ENCODE measurements at regions not wholly inside any gene's neighbourhood (a gene's known extent, or its start where the extent isn't known, plus 50 kb on each side); places are given as distances from the start of the nearest gene placed in this dataset.

GRCh38 chr5:174159327-174160114, 114.0 kb downstream of the NSG2 start:
- no peak overlapping the region for H3K9ac ChIP-seq (ENCODE audit: low read depth in 1 of 3, low read length in 3 of 3)
- H3K4me3 ChIP-seq (ENCODE audit: low read length in 3 of 3), result no peak overlapping the region
- H3K9me3 ChIP-seq (ENCODE audit: control insufficient read depth in 3 of 3, low read length in 3 of 3), result no peaks in the 10 kb centered on the region
- H3K36me3 ChIP-seq (ENCODE audit: control insufficient read depth in 3 of 3, insufficient read depth in 3 of 3, low read length in 3 of 3), result no peaks in the 10 kb centered on the region
- no peak overlapping the region for H3K27ac ChIP-seq (ENCODE audit: low read depth, low read length)
- no peaks in the 10 kb centered on the region for H3K4me1 ChIP-seq (ENCODE audit: control insufficient read depth in 3 of 3, insufficient read depth in 3 of 3, low read length in 3 of 3)
- peaks cover 0 to 4% (median 0%) of the 10 kb centered on the region in 3 donors for H3K27me3 ChIP-seq (ENCODE audit: control insufficient read depth in 3 of 3, insufficient read depth in 3 of 3, low read length in 3 of 3)

- Histone ChIP-seq H3K27me3 (ENCODE audit: control insufficient read depth in 3 of 3, insufficient read depth in 3 of 3, low read length in 3 of 3) (peaks cover 0 to 11% (median 0%) of the 10 kb centered on the region in 3 donors), H3K4me3 (ENCODE audit: low read length in 3 of 3) (no peak overlapping the region), H3K9me3 (ENCODE audit: control insufficient read depth in 3 of 3, low read length in 3 of 3) (peaks cover 0 to 5% (median 0%) of the 10 kb centered on the region in 3 donors), H3K27ac (ENCODE audit: low read depth, low read length) (no peak overlapping the region), H3K36me3 (ENCODE audit: control insufficient read depth in 3 of 3, insufficient read depth in 3 of 3, low read length in 3 of 3) (no peaks in the 10 kb centered on the region), H3K4me1 (ENCODE audit: control insufficient read depth in 3 of 3, insufficient read depth in 3 of 3, low read length in 3 of 3) (no peaks in the 10 kb centered on the region), H3K9ac (ENCODE audit: low read depth in 1 of 3, low read length in 3 of 3) (no peak overlapping the region)
Measured at GRCh38 chr5:174165406-174165805, 119.9 kb downstream of the NSG2 start.

- Histone ChIP-seq H3K36me3 (ENCODE audit: control insufficient read depth in 3 of 3, insufficient read depth in 3 of 3, low read length in 3 of 3) (no peaks in the 10 kb centered on the region), H3K27me3 (ENCODE audit: control insufficient read depth in 3 of 3, insufficient read depth in 3 of 3, low read length in 3 of 3) (peaks cover 0 to 11% (median 0%) of the 10 kb centered on the region in 3 donors), H3K9me3 (ENCODE audit: control insufficient read depth in 3 of 3, low read length in 3 of 3) (peaks cover 0 to 5% (median 0%) of the 10 kb centered on the region in 3 donors), H3K9ac (ENCODE audit: low read depth in 1 of 3, low read length in 3 of 3) (no peak overlapping the region), H3K4me3 (ENCODE audit: low read length in 3 of 3) (no peak overlapping the region), H3K4me1 (ENCODE audit: control insufficient read depth in 3 of 3, insufficient read depth in 3 of 3, low read length in 3 of 3) (no peaks in the 10 kb centered on the region), H3K27ac (ENCODE audit: low read depth, low read length) (no peak overlapping the region)
Measured at GRCh38 chr5:174166231-174167079, 120.9 kb downstream of the NSG2 start.

GRCh38 chr5:174167080-174167910, 121.8 kb downstream of the NSG2 start:
- H3K27me3 ChIP-seq (ENCODE audit: control insufficient read depth in 3 of 3, insufficient read depth in 3 of 3, low read length in 3 of 3), result peaks cover 0 to 11% (median 0%) of the 10 kb centered on the region in 3 donors
- no peak overlapping the region for H3K9ac ChIP-seq (ENCODE audit: low read depth in 1 of 3, low read length in 3 of 3)
- H3K4me1 ChIP-seq (ENCODE audit: control insufficient read depth in 3 of 3, insufficient read depth in 3 of 3, low read length in 3 of 3), result no peaks in the 10 kb centered on the region
- no peaks in the 10 kb centered on the region for H3K36me3 ChIP-seq (ENCODE audit: control insufficient read depth in 3 of 3, insufficient read depth in 3 of 3, low read length in 3 of 3)
- H3K4me3 ChIP-seq (ENCODE audit: low read length in 3 of 3), result no peak overlapping the region
- peaks cover 0 to 5% (median 0%) of the 10 kb centered on the region in 3 donors for H3K9me3 ChIP-seq (ENCODE audit: control insufficient read depth in 3 of 3, low read length in 3 of 3)
- H3K27ac ChIP-seq (ENCODE audit: low read depth, low read length), result no peak overlapping the region

GRCh38 chr5:174172152-174172551, 126.6 kb downstream of the NSG2 start:
- no peak overlapping the region for H3K4me3 ChIP-seq (ENCODE audit: low read length in 3 of 3)
- no peak overlapping the region for H3K9ac ChIP-seq (ENCODE audit: low read depth in 1 of 3, low read length in 3 of 3)
- H3K27me3 ChIP-seq (ENCODE audit: control insufficient read depth in 3 of 3, insufficient read depth in 3 of 3, low read length in 3 of 3), result peaks cover 4 to 13% (median 8%) of the 10 kb centered on the region in 3 donors

GRCh38 chr5:174172566-174172965, 127.1 kb downstream of the NSG2 start:
- Histone ChIP-seq H3K27ac (ENCODE audit: low read depth, low read length) (no peak overlapping the region), H3K4me3 (ENCODE audit: low read length in 3 of 3) (no peak overlapping the region), H3K9ac (ENCODE audit: low read depth in 1 of 3, low read length in 3 of 3) (no peak overlapping the region), H3K27me3 (ENCODE audit: control insufficient read depth in 3 of 3, insufficient read depth in 3 of 3, low read length in 3 of 3) (peaks cover 7 to 13% (median 8%) of the 10 kb centered on the region in 3 donors), H3K4me1 (ENCODE audit: control insufficient read depth in 3 of 3, insufficient read depth in 3 of 3, low read length in 3 of 3) (peaks cover 0 to 3% (median 0%) of the 10 kb centered on the region in 3 donors), H3K9me3 (ENCODE audit: control insufficient read depth in 3 of 3, low read length in 3 of 3) (peaks cover 0 to 5% (median 0%) of the 10 kb centered on the region in 3 donors), H3K36me3 (ENCODE audit: control insufficient read depth in 3 of 3, insufficient read depth in 3 of 3, low read length in 3 of 3) (no peaks in the 10 kb centered on the region)

More at GRCh38 chr5:174172152-174172551, 126.6 kb downstream of the NSG2 start:
- H3K27ac ChIP-seq (ENCODE audit: low read depth, low read length), result no peak overlapping the region
- H3K36me3 ChIP-seq (ENCODE audit: control insufficient read depth in 3 of 3, insufficient read depth in 3 of 3, low read length in 3 of 3), result no peaks in the 10 kb centered on the region
- peaks cover 0 to 3% (median 0%) of the 10 kb centered on the region in 3 donors for H3K4me1 ChIP-seq (ENCODE audit: control insufficient read depth in 3 of 3, insufficient read depth in 3 of 3, low read length in 3 of 3)
- H3K9me3 ChIP-seq (ENCODE audit: control insufficient read depth in 3 of 3, low read length in 3 of 3), result peaks cover 0 to 5% (median 0%) of the 10 kb centered on the region in 3 donors

GRCh38 chr5:174173766-174174165, 128.3 kb downstream of the NSG2 start:
- no peak overlapping the region for H3K27ac ChIP-seq (ENCODE audit: low read depth, low read length)
- no peak overlapping the region for H3K4me3 ChIP-seq (ENCODE audit: low read length in 3 of 3)
- H3K36me3 ChIP-seq (ENCODE audit: control insufficient read depth in 3 of 3, insufficient read depth in 3 of 3, low read length in 3 of 3), result no peaks in the 10 kb centered on the region
- no peaks in the 10 kb centered on the region for H3K9me3 ChIP-seq (ENCODE audit: control insufficient read depth in 3 of 3, low read length in 3 of 3)
- peaks cover 0 to 3% (median 0%) of the 10 kb centered on the region in 3 donors for H3K4me1 ChIP-seq (ENCODE audit: control insufficient read depth in 3 of 3, insufficient read depth in 3 of 3, low read length in 3 of 3)
- H3K9ac ChIP-seq (ENCODE audit: low read depth in 1 of 3, low read length in 3 of 3), result no peak overlapping the region
- peaks cover 8 to 13% (median 8%) of the 10 kb centered on the region in 3 donors for H3K27me3 ChIP-seq (ENCODE audit: control insufficient read depth in 3 of 3, insufficient read depth in 3 of 3, low read length in 3 of 3)

- no peak overlapping the region for H3K9ac ChIP-seq (ENCODE audit: low read depth in 1 of 3, low read length in 3 of 3)
- H3K9me3 ChIP-seq (ENCODE audit: control insufficient read depth in 3 of 3, low read length in 3 of 3), result no peaks in the 10 kb centered on the region
- H3K27me3 ChIP-seq (ENCODE audit: control insufficient read depth in 3 of 3, insufficient read depth in 3 of 3, low read length in 3 of 3), result peaks cover 8 to 13% (median 8%) of the 10 kb centered on the region in 3 donors
- peaks cover 0 to 3% (median 0%) of the 10 kb centered on the region in 3 donors for H3K4me1 ChIP-seq (ENCODE audit: control insufficient read depth in 3 of 3, insufficient read depth in 3 of 3, low read length in 3 of 3)
- no peak overlapping the region for H3K4me3 ChIP-seq (ENCODE audit: low read length in 3 of 3)
- H3K27ac ChIP-seq (ENCODE audit: low read depth, low read length), result no peak overlapping the region
- no peaks in the 10 kb centered on the region for H3K36me3 ChIP-seq (ENCODE audit: control insufficient read depth in 3 of 3, insufficient read depth in 3 of 3, low read length in 3 of 3)
Measured at GRCh38 chr5:174175716-174176268, 130.3 kb downstream of the NSG2 start.

GRCh38 chr5:174176511-174176910, 131.0 kb downstream of the NSG2 start:
- H3K27ac ChIP-seq (ENCODE audit: low read depth, low read length), result no peak overlapping the region
- no peak overlapping the region for H3K9ac ChIP-seq (ENCODE audit: low read depth in 1 of 3, low read length in 3 of 3)
- peaks cover 0 to 3% (median 0%) of the 10 kb centered on the region in 3 donors for H3K4me1 ChIP-seq (ENCODE audit: control insufficient read depth in 3 of 3, insufficient read depth in 3 of 3, low read length in 3 of 3)
- H3K4me3 ChIP-seq (ENCODE audit: low read length in 3 of 3), result no peak overlapping the region
- H3K9me3 ChIP-seq (ENCODE audit: control insufficient read depth in 3 of 3, low read length in 3 of 3), result no peaks in the 10 kb centered on the region
- no peaks in the 10 kb centered on the region for H3K36me3 ChIP-seq (ENCODE audit: control insufficient read depth in 3 of 3, insufficient read depth in 3 of 3, low read length in 3 of 3)
- peaks cover 8 to 19% (median 8%) of the 10 kb centered on the region in 3 donors for H3K27me3 ChIP-seq (ENCODE audit: control insufficient read depth in 3 of 3, insufficient read depth in 3 of 3, low read length in 3 of 3)
